Uterus (tissue), 2 donors: ENCODE measurements at regions not wholly inside any gene's neighbourhood (a gene's known extent, or its start where the extent isn't known, plus 50 kb on each side); places are given as distances from the start of the nearest gene placed in this dataset.

Source experiments
- CTCF ChIP-seq, 4 experiments: fragments of 200-600 bp in 2 of 4; fragments of 450-650 bp in 2 of 4; sonication (generic) in 2 of 4; IDR thresholded peaks; one replicate each; pipeline ENCODE4 v1.5.1; 2016 to 2019; ENCODE audit warnings: antibody characterized with exemption in 4 of 4, mild to moderate bottlenecking in 2 of 4, moderate library complexity in 1 of 4
- POLR2A ChIP-seq, 2 donors: fragments of 450-650 bp; IDR thresholded peaks; one replicate each; pipeline ENCODE4 v1.6.1; 2016; ENCODE audit warnings: antibody characterized with exemption in 2 of 2, mild to moderate bottlenecking in 1 of 2, moderate library complexity in 1 of 2

- TF ChIP-seq CTCF (IDR thresholded peaks at IDR 0.05): no peak
- no peak for TF ChIP-seq POLR2A (IDR thresholded peaks at IDR 0.05)
These were observed 909.8 kb downstream of the BRINP3 start for GRCh38 chr1:189567890-189568289.
